Astrocyte (in vitro differentiated cells and primary cell): ENCODE measurements at regions not wholly inside any gene's neighbourhood (a gene's known extent, or its start where the extent isn't known, plus 50 kb on each side); places are given as distances from the start of the nearest gene placed in this dataset.

Source experiments
- CTCF ChIP-seq: IDR thresholded peaks from 2 replicates; pipeline ENCODE4 v1.5.1; 2011; ENCODE audit warnings: low read depth, mild to moderate bottlenecking, inconsistent platforms, low read length, moderate library complexity; ENCODE audit not compliant: insufficient read depth
- EZH2 ChIP-seq: IDR thresholded peaks from 2 replicates; pipeline ENCODE4 v1.6.1; 2012; ENCODE audit warnings: mild to moderate bottlenecking, low read length, inconsistent platforms; ENCODE audit not compliant: insufficient read depth

GRCh38 chr1:212228076-212228475 lies 57.1 kb upstream of the PPP2R5A start:
- no peak for TF ChIP-seq CTCF
- no peak for TF ChIP-seq EZH2
